ENCODE measurements at regions not wholly inside any gene's neighbourhood (a gene's known extent, or its start where the extent isn't known, plus 50 kb on each side); places are given as distances from the start of the nearest gene placed in this dataset.

- no peak for TF ChIP-seq CTCF (IDR thresholded peaks at IDR 0.05)
- H3K36me3 ChIP-seq (ENCODE audit: control insufficient read depth, insufficient read depth, low read length) = no peaks in the 10 kb centered on the region
Measured at GRCh38 chr6:150549674-150550101, 50.0 kb upstream of the PLEKHG1 start.

More at GRCh38 chr6:150549674-150550101, 50.0 kb upstream of the PLEKHG1 start:
- H3K9me3 ChIP-seq (ENCODE audit: control insufficient read depth, low read length) = no peaks in the 10 kb centered on the region
- H3K27ac ChIP-seq = no peak overlapping the region
- H3K4me2 ChIP-seq (ENCODE audit: low read length) = no peak overlapping the region
- peaks cover 36% of the 10 kb centered on the region for H3K4me1 ChIP-seq
- H3K27me3 ChIP-seq (ENCODE audit: control insufficient read depth, insufficient read depth, low read length) = no peaks in the 10 kb centered on the region
- H3K4me3 ChIP-seq (ENCODE audit: low read depth, low read length) = no peak overlapping the region
- no peaks in the 10 kb centered on the region for H3K79me2 ChIP-seq
- peak overlapping the region; percentile 67 for H2AFZ ChIP-seq
- H3K9ac ChIP-seq = no peak overlapping the region
